Lower leg skin (tissue), 3 donors: ENCODE measurements at regions not wholly inside any gene's neighbourhood (a gene's known extent, or its start where the extent isn't known, plus 50 kb on each side); places are given as distances from the start of the nearest gene placed in this dataset.

Experiments used
- CTCF ChIP-seq, 3 donors: fragments of 450-650 bp; IDR thresholded peaks; one replicate each; pipeline ENCODE4 v1.5.1; 2016; ENCODE audit warnings: antibody characterized with exemption in 3 of 3, mild to moderate bottlenecking in 3 of 3, moderate library complexity in 2 of 3
- POLR2A ChIP-seq, 2 donors: fragments of 450-650 bp; IDR thresholded peaks; one replicate each; pipeline ENCODE4 v1.6.1; 2016 to 2017; ENCODE audit warnings: antibody characterized with exemption in 2 of 2, mild to moderate bottlenecking in 1 of 2, moderate library complexity in 1 of 2

- no peak for TF ChIP-seq POLR2A (IDR thresholded peaks at IDR 0.05)
- TF ChIP-seq CTCF (IDR thresholded peaks at IDR 0.05): no peak
These were observed 126.3 kb upstream of the ZNF385D start for GRCh38 chr3:21877214-21877754.
